ENCODE measurements at regions not wholly inside any gene's neighbourhood (a gene's known extent, or its start where the extent isn't known, plus 50 kb on each side); places are given as distances from the start of the nearest gene placed in this dataset.

- no peaks in the 10 kb centered on the region for H3K27me3 ChIP-seq (ENCODE audit: control insufficient read depth, insufficient read depth, low read length)
- BruUV-seq (replicated peaks): no TSS peak
- no peak for TF ChIP-seq POLR2AphosphoS5 (IDR thresholded peaks at IDR 0.05; ENCODE audit: low read depth, low read length)
- TF ChIP-seq TCF7L2 (IDR thresholded peaks at IDR 0.05; ENCODE audit: low read depth, low read length): no peak
- TF ChIP-seq CTCF (IDR thresholded peaks at IDR 0.05): no peak
- no peak for TF ChIP-seq SIN3A (IDR thresholded peaks at IDR 0.05; ENCODE audit: borderline replicate concordance, insufficient read depth, low read depth, low read length)
- TF ChIP-seq REST (IDR thresholded peaks at IDR 0.05; ENCODE audit: insufficient read depth in 1 of 2, low read depth in 2 of 2, low read length in 1 of 2): no peak
- intact Hi-C loops (cut with micrococcal nuclease; ENCODE audit: unreplicated experiment) (no loop called here), in situ Hi-C loops (cut with HindIII; ENCODE audit: low pct_unique_long_range_greater_than_20kb, low sequenced_read_pairs) (no loop called here)
- no peak overlapping the region for H3K27ac ChIP-seq (ENCODE audit: low read length)
- ChIA-PET POLR2A (no interaction called here), CTCF (no interaction called here)
- no peaks in the 10 kb centered on the region for H3K36me3 ChIP-seq (ENCODE audit: control insufficient read depth, insufficient read depth, low read length)
- DNase-seq (ENCODE audit: low read depth, low spot score) (no peak), ATAC-seq (no peak)
- H3K9me3 ChIP-seq (ENCODE audit: control insufficient read depth, insufficient read depth, low read depth, low read length): no peaks in the 10 kb centered on the region
- no peaks in the 10 kb centered on the region for H3K4me1 ChIP-seq (ENCODE audit: control insufficient read depth, insufficient read depth, low read length)
- no peak overlapping the region for H3K4me3 ChIP-seq (ENCODE audit: low read depth in 2 of 2, low read length in 2 of 2)
Measured at GRCh38 chr11:26194881-26195280, 137.0 kb upstream of the ANO3 start.

GRCh38 chr11:26198532-26199096 is 133.3 kb upstream of the ANO3 start:
- POLR2A ChIA-PET: interaction anchor here (0.7 kb wide), 1 partner anchor 8 kb away, joined by 3 read pairs; no protein-coding TSS in a partner anchor
- intact Hi-C loops (cut with micrococcal nuclease; ENCODE audit: unreplicated experiment): no loop called here
- Histone ChIP-seq H3K4me1 (ENCODE audit: control insufficient read depth, insufficient read depth, low read length) (no peaks in the 10 kb centered on the region), H3K9me3 (ENCODE audit: control insufficient read depth, insufficient read depth, low read depth, low read length) (no peaks in the 10 kb centered on the region), H3K36me3 (ENCODE audit: control insufficient read depth, insufficient read depth, low read length) (no peaks in the 10 kb centered on the region), H3K27ac (ENCODE audit: low read length) (no peak overlapping the region), H3K4me3 (ENCODE audit: low read depth in 2 of 2, low read length in 2 of 2) (no peak overlapping the region), H3K27me3 (ENCODE audit: control insufficient read depth, insufficient read depth, low read length) (no peaks in the 10 kb centered on the region)
- no TSS peak for BruUV-seq (replicated peaks)
- TF ChIP-seq CTCF (IDR thresholded peaks at IDR 0.05): no peak
- no peak for TF ChIP-seq REST (IDR thresholded peaks at IDR 0.05; ENCODE audit: insufficient read depth in 1 of 2, low read depth in 2 of 2, low read length in 1 of 2)
- no peak for TF ChIP-seq POLR2AphosphoS5 (IDR thresholded peaks at IDR 0.05; ENCODE audit: low read depth, low read length)
- TF ChIP-seq SIN3A (IDR thresholded peaks at IDR 0.05; ENCODE audit: borderline replicate concordance, insufficient read depth, low read depth, low read length): no peak
- TF ChIP-seq TCF7L2 (IDR thresholded peaks at IDR 0.05; ENCODE audit: low read depth, low read length): no peak
- in situ Hi-C loops (cut with HindIII; ENCODE audit: low pct_unique_long_range_greater_than_20kb, low sequenced_read_pairs): no loop called here
- ATAC-seq (no peak), DNase-seq (ENCODE audit: low read depth, low spot score) (no peak)
- CTCF ChIA-PET: no interaction called here
